ENCODE measurements at regions not wholly inside any gene's neighbourhood (a gene's known extent, or its start where the extent isn't known, plus 50 kb on each side); places are given as distances from the start of the nearest gene placed in this dataset.

DNA sequence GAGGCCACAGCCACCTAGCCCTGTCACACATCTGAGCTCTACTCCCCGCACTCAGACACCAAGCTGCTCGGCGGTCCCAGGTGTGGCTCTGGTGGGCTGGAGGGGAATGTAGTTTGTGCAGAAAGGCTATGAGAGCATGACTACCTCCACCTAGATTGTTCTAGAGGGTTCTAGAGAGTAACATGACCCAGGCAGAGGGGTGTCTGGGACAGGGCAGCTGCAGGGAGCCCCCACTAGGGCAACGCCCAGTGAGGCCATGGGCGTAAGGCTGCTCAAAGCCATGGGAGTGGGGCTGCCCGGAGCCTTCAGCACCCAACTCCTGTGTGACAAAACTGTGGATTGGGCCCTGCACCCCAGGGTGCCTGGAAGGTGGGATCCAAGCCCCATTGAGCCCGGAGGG lies 511.4 kb upstream of the MYT1L start:
- no peak for DNase-seq

GRCh38 chr2:2840681-2841300 lies 509.7 kb upstream of the MYT1L start:
- DNase-seq, result no peak

GRCh38 chr2:2839782-2840531 lies 508.9 kb upstream of the MYT1L start:
- DNase-seq, result no peak

GRCh38 chr2:2839393-2839781 lies 508.3 kb upstream of the MYT1L start:
- DNase-seq, result no peak

GRCh38 chr2:2838548-2838845 lies 507.4 kb upstream of the MYT1L start:
- DNase-seq, result no peak

GRCh38 chr2:2837746-2838547 lies 506.9 kb upstream of the MYT1L start:
- no peak for DNase-seq

- no peak for DNase-seq
These were observed 505.4 kb upstream of the MYT1L start for GRCh38 chr2:2836343-2837070.

GRCh38 chr2:2834516-2835254 lies 503.6 kb upstream of the MYT1L start:
- DNase-seq, result no peak

GRCh38 chr2:2834105-2834504 lies 503.0 kb upstream of the MYT1L start:
- no peak for DNase-seq

- no peak for DNase-seq
These were observed 501.6 kb upstream of the MYT1L start for GRCh38 chr2:2832657-2833056.

DNA sequence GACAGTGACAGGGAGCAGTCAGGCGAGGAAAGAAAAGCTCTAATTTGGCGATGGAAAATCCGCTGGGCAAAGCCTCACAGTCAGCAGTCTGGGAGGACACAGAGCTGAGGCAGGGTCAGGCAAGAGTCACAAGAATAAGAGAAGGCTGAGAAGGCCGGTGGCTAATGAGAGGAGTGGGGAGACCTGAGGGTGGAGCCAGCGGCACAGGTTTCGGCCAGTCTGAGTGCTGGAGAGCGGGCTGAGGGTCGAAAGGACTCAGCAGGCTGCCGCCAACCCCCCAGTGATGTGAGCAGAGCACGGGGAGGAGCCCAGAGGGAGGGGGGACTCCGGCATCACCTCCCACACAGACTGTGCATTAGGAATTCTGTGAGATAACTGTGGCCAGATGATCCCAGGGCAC lies 500.6 kb upstream of the MYT1L start:
- DNase-seq, result no peak

- DNase-seq, result no peak
These were observed 499.5 kb upstream of the MYT1L start for GRCh38 chr2:2830576-2830975.

GRCh38 chr2:2828774-2829368 lies 497.8 kb upstream of the MYT1L start:
- DNase-seq, result no peak

DNA sequence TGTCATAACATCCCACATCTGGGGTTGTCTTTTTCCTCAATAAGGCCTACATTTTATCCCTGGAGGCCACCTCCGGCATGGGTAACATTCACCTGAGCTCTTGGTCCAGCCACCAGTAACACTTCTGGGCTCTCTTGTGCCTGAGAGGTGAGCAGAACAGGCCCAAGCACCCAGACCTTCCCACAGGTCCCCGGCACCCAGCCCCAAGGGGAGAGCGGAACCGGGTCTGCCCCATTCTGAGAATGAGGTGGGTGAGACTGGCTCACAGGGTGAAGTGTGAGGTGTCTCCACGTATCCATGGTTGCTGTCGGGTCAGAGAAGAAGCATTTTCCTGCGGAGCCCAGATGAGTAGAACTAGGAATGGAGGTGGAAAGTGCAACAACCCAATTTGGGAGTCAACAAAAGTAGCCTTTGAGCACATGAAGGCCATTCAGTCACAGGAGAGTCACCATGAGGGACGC lies 496.7 kb upstream of the MYT1L start:
- no peak for DNase-seq

DNA sequence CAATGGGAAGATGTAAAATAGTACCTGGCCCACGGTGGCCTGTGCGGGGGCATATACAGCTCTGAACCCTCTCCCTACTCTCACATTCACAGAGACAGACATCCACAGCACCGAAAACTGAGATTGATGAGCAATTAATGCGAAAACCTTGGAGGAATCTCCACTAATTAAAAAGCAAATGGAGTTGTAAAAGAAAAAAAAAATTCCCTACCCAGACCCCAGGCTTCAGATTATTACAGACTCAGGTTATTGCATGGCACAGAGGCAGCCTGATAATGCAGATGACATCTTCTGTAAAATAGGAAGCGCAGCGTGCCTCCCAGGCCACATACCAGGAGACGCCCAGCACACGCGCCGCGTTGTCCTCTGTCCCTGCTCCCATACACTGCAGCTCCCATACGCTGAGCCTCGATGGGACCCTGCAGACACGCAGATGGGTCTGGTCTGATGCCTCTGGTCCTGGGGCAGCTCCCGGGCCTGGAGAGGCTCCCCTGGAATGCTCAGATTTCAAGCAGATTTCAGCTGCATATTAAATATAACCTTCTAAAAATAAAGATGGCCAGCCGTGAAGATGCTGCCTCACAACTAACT lies 496.1 kb upstream of the MYT1L start:
- DNase-seq, result no peak

DNA sequence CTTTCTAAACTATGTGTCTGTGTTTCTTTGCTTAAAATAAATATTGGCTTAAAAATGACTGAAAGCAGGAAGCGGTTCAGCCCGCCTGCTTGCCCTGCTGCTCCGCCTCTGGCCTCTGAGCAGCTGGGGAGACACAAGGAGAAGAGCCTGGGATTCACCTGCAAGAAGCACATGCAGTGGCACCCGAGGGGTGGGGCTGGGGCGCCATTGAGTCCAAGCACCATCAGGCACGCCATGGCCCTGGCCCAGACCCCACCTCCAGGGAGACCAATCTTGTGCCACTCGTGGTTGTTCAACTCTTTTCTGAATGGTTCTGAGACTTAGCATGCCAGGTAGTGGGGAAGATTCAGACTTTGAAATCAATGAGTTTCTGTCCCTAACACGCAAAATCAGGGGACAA lies 495.5 kb upstream of the MYT1L start:
- no peak for DNase-seq

- DNase-seq, result no peak
These were observed 495.1 kb upstream of the MYT1L start for GRCh38 chr2:2826209-2826551.

GRCh38 chr2:2825516-2826208 lies 494.6 kb upstream of the MYT1L start:
- DNase-seq, result no peak

GRCh38 chr2:2825062-2825461 lies 494.0 kb upstream of the MYT1L start:
- no peak for DNase-seq

DNA sequence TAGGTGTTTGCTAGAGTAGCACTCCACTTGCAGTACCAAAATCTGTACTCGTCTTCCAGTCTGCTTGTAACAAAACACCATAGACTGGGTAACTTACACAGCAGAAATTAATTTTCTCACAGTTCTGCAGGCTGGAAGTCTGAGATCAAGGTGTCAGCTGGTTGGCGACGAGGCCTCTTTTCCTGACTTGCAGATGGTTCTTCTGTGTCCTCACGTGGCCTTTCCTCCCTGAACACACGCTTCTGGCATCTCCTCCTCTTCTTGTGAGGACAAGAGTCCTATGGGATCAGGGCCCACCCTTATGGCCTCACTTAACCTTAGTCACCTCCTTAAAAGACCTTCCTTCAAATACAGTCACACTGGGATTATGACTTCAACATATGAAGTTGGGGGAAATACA lies 493.5 kb upstream of the MYT1L start:
- DNase-seq, result no peak

GRCh38 chr2:2823061-2823753 lies 492.1 kb upstream of the MYT1L start:
- DNase-seq, result no peak

Data from AML-193 (cell line).